Erythroblast (primary cell): ENCODE measurements at regions not wholly inside any gene's neighbourhood (a gene's known extent, or its start where the extent isn't known, plus 50 kb on each side); places are given as distances from the start of the nearest gene placed in this dataset.
"Not testable (repeated sequence)": the region's sequence is repeated elsewhere in the genome, so short reads cannot be mapped to it uniquely, and the experiment has no call there.

ENCODE experiments used
- GATA1 ChIP-seq: IDR thresholded peaks from 2 replicates; pipeline ENCODE4 v1.6.1; 2011; ENCODE audit warnings: low read depth, mild to moderate bottlenecking, control low read depth, low read length, moderate library complexity
- POLR2A ChIP-seq: IDR thresholded peaks from 2 replicates; pipeline ENCODE4 v1.6.1; 2011; ENCODE audit warnings: mild to moderate bottlenecking, low read length

DNA sequence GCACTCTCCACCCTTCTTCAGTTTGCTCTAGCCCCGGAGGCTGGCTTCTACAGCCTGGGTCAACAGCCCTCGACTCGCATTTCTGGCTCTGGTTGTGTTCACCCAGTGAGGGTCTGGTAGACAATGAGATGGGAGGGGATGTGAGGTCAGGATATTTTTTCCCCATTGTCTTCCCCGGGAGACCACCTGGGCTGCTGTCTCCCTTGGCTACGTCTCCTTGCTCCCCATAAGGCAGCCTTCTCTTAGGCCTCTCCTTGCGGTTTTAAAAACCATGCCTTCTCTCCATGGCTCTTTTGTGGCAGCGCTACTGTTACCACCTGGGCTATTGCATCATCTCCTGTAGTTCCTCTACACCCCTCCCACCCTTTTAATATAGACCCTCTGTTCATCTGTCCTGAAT lies 327.6 kb upstream of the NOTCH2NLA start:
- TF ChIP-seq POLR2A, GATA1: not testable (repeated sequence)
